Liver (tissue), 8 donors: ENCODE measurements at regions not wholly inside any gene's neighbourhood (a gene's known extent, or its start where the extent isn't known, plus 50 kb on each side); places are given as distances from the start of the nearest gene placed in this dataset.

Experiments used
- DNase-seq: peaks from one replicate; pipeline ENCODE4 v3.0.0-alpha.2; 2017; ENCODE audit warnings: low spot score
- H3K27ac ChIP-seq, 2 donors: one replicate each; pipeline ENCODE4 v1.7.0; 2013; ENCODE audit warnings: inconsistent platforms in 2 of 2, low read length in 2 of 2, control low read depth in 1 of 2, low read depth in 1 of 2, mild to moderate bottlenecking in 1 of 2
- H3K27me3 ChIP-seq, 4 donors: one replicate each; pipeline versions ENCODE4 v1.6.1 to v1.7.0; 2013; ENCODE audit warnings: low read length in 3 of 4, inconsistent platforms in 1 of 4, mild to moderate bottlenecking in 1 of 4, moderate library complexity in 1 of 4; ENCODE audit not compliant: control insufficient read depth in 4 of 4, insufficient read depth in 4 of 4
- H3K36me3 ChIP-seq, 4 donors: one replicate each; pipeline versions ENCODE4 v1.6.1 to v1.7.0; 2013; ENCODE audit warnings: low read length in 3 of 4, mild to moderate bottlenecking in 3 of 4, low read depth in 1 of 4, moderate library complexity in 1 of 4; ENCODE audit not compliant: control insufficient read depth in 4 of 4, insufficient read depth in 3 of 4
- H3K4me1 ChIP-seq, 4 donors: one replicate each; pipeline versions ENCODE4 v1.6.1 to v1.7.0; 2013; ENCODE audit warnings: low read length in 3 of 4, mild to moderate bottlenecking in 3 of 4, moderate library complexity in 1 of 4; ENCODE audit not compliant: control insufficient read depth in 4 of 4, insufficient read depth in 4 of 4
- H3K4me3 ChIP-seq, 3 donors: one replicate each; pipeline versions ENCODE4 v1.6.1 to v1.7.0; 2013; ENCODE audit warnings: low read length in 3 of 3, control low read depth in 1 of 3, low read depth in 1 of 3, mild to moderate bottlenecking in 1 of 3
- H3K9ac ChIP-seq, 2 donors: one replicate each; pipeline ENCODE4 v1.7.0; 2013; ENCODE audit warnings: low read length in 2 of 2, mild to moderate bottlenecking in 2 of 2, moderate library complexity in 2 of 2, control low read depth in 1 of 2, low read depth in 1 of 2
- H3K9me3 ChIP-seq, 4 donors: one replicate each; pipeline versions ENCODE4 v1.6.1 to v1.7.0; 2013; ENCODE audit warnings: low read length in 3 of 4; ENCODE audit not compliant: control insufficient read depth in 4 of 4
- ATF3 ChIP-seq: IDR thresholded peaks from 2 replicates; pipeline ENCODE4 v1.6.1; 2016; ENCODE audit warnings: antibody characterized with exemption
- CTCF ChIP-seq: fragments of 150-350 bp; IDR thresholded peaks from 2 replicates; pipeline ENCODE4 v1.5.1; 2017; ENCODE audit warnings: improper control_type of control experiment, low read depth, low read length; ENCODE audit not compliant: missing input control
- EGR1 ChIP-seq, 2 donors: IDR thresholded peaks; 2 replicates each; pipeline ENCODE4 v1.6.1; 2016 to 2018; ENCODE audit warnings: antibody characterized with exemption in 2 of 2, low read depth in 2 of 2
- FOXA2 ChIP-seq: IDR thresholded peaks from 2 replicates; pipeline ENCODE4 v1.6.1; 2016; ENCODE audit warnings: antibody characterized with exemption
- HNF4A ChIP-seq, 2 donors: conservative IDR thresholded peaks; 2 replicates each; pipeline ENCODE4 v1.6.1; 2016; ENCODE audit warnings: antibody characterized with exemption in 2 of 2, mild to moderate bottlenecking in 2 of 2
- HNF4G ChIP-seq: IDR thresholded peaks from 2 replicates; pipeline ENCODE4 v1.6.1; 2016; ENCODE audit warnings: antibody characterized with exemption
- NR2F2 ChIP-seq: IDR thresholded peaks from 2 replicates; pipeline ENCODE4 v1.6.1; 2016; ENCODE audit warnings: antibody characterized with exemption
- RAD21 ChIP-seq, 2 donors: IDR thresholded peaks; 2 replicates each; pipeline ENCODE4 v1.6.1; 2016; ENCODE audit warnings: antibody characterized with exemption in 2 of 2, mild to moderate bottlenecking in 2 of 2
- REST ChIP-seq: IDR thresholded peaks from 2 replicates; pipeline ENCODE4 v1.6.1; 2016; ENCODE audit warnings: antibody characterized with exemption, mild to moderate bottlenecking
- SP1 ChIP-seq: IDR thresholded peaks from 2 replicates; pipeline ENCODE4 v1.6.1; 2018; ENCODE audit warnings: antibody characterized with exemption, mild to moderate bottlenecking
- TAF1 ChIP-seq: conservative IDR thresholded peaks from 2 replicates; pipeline ENCODE4 v1.6.1; 2016; ENCODE audit warnings: antibody characterized with exemption, mild to moderate bottlenecking
- YY1 ChIP-seq: IDR thresholded peaks from 2 replicates; pipeline ENCODE4 v1.6.1; 2016; ENCODE audit warnings: antibody characterized with exemption, mild to moderate bottlenecking
- ZBTB33 ChIP-seq: IDR thresholded peaks from 2 replicates; pipeline ENCODE4 v1.6.1; 2016; ENCODE audit warnings: antibody characterized with exemption
- WGBS: extraction: QIAGEN DNeasy Blood & Tissue Kit; methylation state at CpG from one replicate; pipeline ENCODE4 v1.1.7; 2013; 5-methylcytosine and 5-hydroxymethylcytosine counted together
- donor health status: healthy.
- donor health status: healthy.
- donor health status: healthy.
- donor health status: healthy.
- donor health status: healthy.

- H3K4me1 ChIP-seq, result peaks cover 0 to 5% (median 0%) of the 10 kb centered on the region in 4 donors
Observed at GRCh38 chr12:77314378-77315052, 249.1 kb upstream of the E2F7 start.

More at GRCh38 chr12:77314378-77315052, 249.1 kb upstream of the E2F7 start:
- H3K9me3 ChIP-seq, result no peaks in the 10 kb centered on the region
- H3K9ac ChIP-seq, result no peak overlapping the region
- H3K36me3 ChIP-seq, result no peaks in the 10 kb centered on the region
- H3K4me3 ChIP-seq, result no peak overlapping the region
- 84% methylated on average over 2 of the region's 2 CpGs for WGBS
- no peak for TF ChIP-seq NR2F2
- no peak for TF ChIP-seq ZBTB33
- no peak for TF ChIP-seq SP1
- TF ChIP-seq HNF4A (conservative IDR thresholded peaks at IDR 0.05), result no peak
- TF ChIP-seq YY1, result no peak
- no peak for TF ChIP-seq TAF1
- no peak for TF ChIP-seq RAD21 (IDR thresholded peaks at IDR 0.05)
- no peak for TF ChIP-seq EGR1 (IDR thresholded peaks at IDR 0.05; ENCODE audit: low read depth in 2 of 2)
- no peak for TF ChIP-seq FOXA2
- no peak for TF ChIP-seq CTCF
- no peak for TF ChIP-seq REST
- no peak for TF ChIP-seq ATF3
- TF ChIP-seq HNF4G, result no peak
- no peak for DNase-seq
- no peaks in the 10 kb centered on the region for H3K27me3 ChIP-seq
- no peak overlapping the region for H3K27ac ChIP-seq
